ENCODE measurements at regions not wholly inside any gene's neighbourhood (a gene's known extent, or its start where the extent isn't known, plus 50 kb on each side); places are given as distances from the start of the nearest gene placed in this dataset.
"Not testable (repeated sequence)": the region's sequence is repeated elsewhere in the genome, so short reads cannot be mapped to it uniquely, and the experiment has no call there.

- H3K9me3 ChIP-seq, result no peaks in the 10 kb centered on the region
- no peak for DNase-seq
- intact Hi-C loops (cut with DNase I; ENCODE audit: low total_unique reads), result loop anchor here (10.0 kb wide), 1 partner anchor 432 kb away; no protein-coding TSS in a partner anchor
- H3K36me3 ChIP-seq, result no peaks in the 10 kb centered on the region
- TF ChIP-seq CTCF (IDR thresholded peaks at IDR 0.05), result no peak
- no peak overlapping the region for H3K27ac ChIP-seq
- H3K4me1 ChIP-seq, result peaks cover 0 to 13% (median 10%) of the 10 kb centered on the region in 4 donors
- H3K4me3 ChIP-seq, result no peak overlapping the region
- peaks cover 0 to 33% of the 10 kb centered on the region in 2 donors for H3K27me3 ChIP-seq
Observed at GRCh38 chr1:10947181-10947580, 65.3 kb upstream of the TARDBP start.

- no peak for DNase-seq
- Histone ChIP-seq H3K27me3 (peaks cover 0 to 26% of the 10 kb centered on the region in 2 donors), H3K4me1 (peaks cover 0 to 11% (median 10%) of the 10 kb centered on the region in 4 donors), H3K9me3 (no peaks in the 10 kb centered on the region), H3K27ac (no peak overlapping the region), H3K36me3 (no peaks in the 10 kb centered on the region), H3K4me3 (no peak overlapping the region)
- no peak for TF ChIP-seq CTCF (IDR thresholded peaks at IDR 0.05)
- intact Hi-C loops (cut with DNase I; ENCODE audit: low total_unique reads), result loop anchor here (10.0 kb wide), 1 partner anchor 433 kb away; no protein-coding TSS in a partner anchor
Observed at GRCh38 chr1:10947691-10948462, 64.6 kb upstream of the TARDBP start.

GRCh38 chr1:10948463-10948775 is 64.0 kb upstream of the TARDBP start:
- no peak for TF ChIP-seq CTCF (IDR thresholded peaks at IDR 0.05)
- H3K9me3 ChIP-seq, result peaks cover 0 to 4% (median 0%) of the 10 kb centered on the region in 3 donors
- no peak for DNase-seq
- intact Hi-C loops (cut with DNase I; ENCODE audit: low total_unique reads), result loop anchor here (10.0 kb wide), 1 partner anchor 434 kb away; no protein-coding TSS in a partner anchor
- no peak overlapping the region for H3K4me3 ChIP-seq
- H3K4me1 ChIP-seq, result peaks cover 0 to 11% (median 10%) of the 10 kb centered on the region in 4 donors
- H3K27ac ChIP-seq, result no peak overlapping the region
- H3K36me3 ChIP-seq, result no peaks in the 10 kb centered on the region
- H3K27me3 ChIP-seq, result peaks cover 0 to 24% of the 10 kb centered on the region in 2 donors

- H3K4me3 ChIP-seq, result no peak overlapping the region
- peaks cover 0 to 11% (median 7%) of the 10 kb centered on the region in 3 donors for H3K9me3 ChIP-seq
- peaks cover 0 to 17% of the 10 kb centered on the region in 2 donors for H3K27me3 ChIP-seq
- no peak overlapping the region for H3K27ac ChIP-seq
- no peak for DNase-seq
- no peak for TF ChIP-seq CTCF (IDR thresholded peaks at IDR 0.05)
- no peaks in the 10 kb centered on the region for H3K36me3 ChIP-seq
- intact Hi-C loops (cut with DNase I; ENCODE audit: low total_unique reads), result no loop called here
- H3K4me1 ChIP-seq, result no peaks in the 10 kb centered on the region
Observed at GRCh38 chr1:10950316-10951172, 61.9 kb upstream of the TARDBP start.

GRCh38 chr1:10951298-10951697 is 61.2 kb upstream of the TARDBP start:
- H3K4me3 ChIP-seq; DNase-seq; H3K36me3 ChIP-seq; H3K27ac ChIP-seq; intact Hi-C loops (cut with DNase I; ENCODE audit: low total_unique reads); H3K27me3 ChIP-seq; H3K4me1 ChIP-seq: not testable (repeated sequence)
- H3K9me3 ChIP-seq, result peaks cover 0 to 11% (median 7%) of the 10 kb centered on the region in 3 donors

- intact Hi-C loops (cut with DNase I; ENCODE audit: low total_unique reads), result no loop called here
- no peak for DNase-seq
- H3K27ac ChIP-seq, result no peak overlapping the region
- TF ChIP-seq CTCF (IDR thresholded peaks at IDR 0.05), result no peak
- H3K9me3 ChIP-seq, result peaks cover 0 to 11% (median 7%) of the 10 kb centered on the region in 3 donors
- H3K36me3 ChIP-seq, result no peaks in the 10 kb centered on the region
- H3K27me3 ChIP-seq, result peaks cover 0 to 3% of the 10 kb centered on the region in 2 donors
- H3K4me3 ChIP-seq, result no peak overlapping the region
- no peaks in the 10 kb centered on the region for H3K4me1 ChIP-seq
Observed at GRCh38 chr1:10951961-10952360, 60.5 kb upstream of the TARDBP start.

Data from tibial artery (tissue), 4 donors.